ENCODE measurements at regions not wholly inside any gene's neighbourhood (a gene's known extent, or its start where the extent isn't known, plus 50 kb on each side); places are given as distances from the start of the nearest gene placed in this dataset.

DNA sequence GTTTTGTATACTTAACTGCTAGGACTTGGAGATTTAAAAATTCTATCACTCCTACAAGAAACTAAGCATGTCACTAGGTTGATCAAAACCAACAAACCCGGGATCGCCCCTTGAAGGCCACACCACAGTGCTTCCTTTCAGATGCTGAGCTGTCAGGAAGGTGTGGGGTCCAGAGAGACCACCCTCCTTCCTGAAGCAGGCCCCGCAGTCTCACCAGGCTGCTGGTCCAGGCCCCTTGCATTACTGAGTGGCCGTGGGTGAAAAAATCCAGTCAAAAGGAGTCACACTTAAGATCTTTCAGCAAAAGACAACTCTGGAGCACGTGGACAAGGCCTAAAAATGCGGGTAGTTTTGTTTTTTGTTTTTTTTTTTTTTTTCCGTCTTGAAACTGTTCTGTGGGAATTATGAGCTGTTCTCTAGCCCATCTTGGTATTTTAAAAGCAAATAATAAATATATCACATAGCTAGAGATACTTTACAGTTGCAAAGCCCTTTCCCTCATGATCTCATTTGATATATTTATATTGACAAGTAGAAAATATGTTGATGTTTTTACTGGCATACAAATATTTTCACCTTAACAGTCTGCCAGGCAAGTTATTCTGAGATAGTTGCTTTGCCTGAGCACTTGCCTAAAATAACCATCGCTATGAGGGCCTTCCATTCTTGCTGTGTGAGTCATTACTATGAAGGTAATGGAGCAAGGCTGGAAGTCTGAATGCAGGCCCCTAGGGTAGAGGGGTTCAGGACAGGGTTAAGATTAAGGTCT, 73.1 kb upstream of the EDEM3 start:
- TF ChIP-seq, protein P1, sequence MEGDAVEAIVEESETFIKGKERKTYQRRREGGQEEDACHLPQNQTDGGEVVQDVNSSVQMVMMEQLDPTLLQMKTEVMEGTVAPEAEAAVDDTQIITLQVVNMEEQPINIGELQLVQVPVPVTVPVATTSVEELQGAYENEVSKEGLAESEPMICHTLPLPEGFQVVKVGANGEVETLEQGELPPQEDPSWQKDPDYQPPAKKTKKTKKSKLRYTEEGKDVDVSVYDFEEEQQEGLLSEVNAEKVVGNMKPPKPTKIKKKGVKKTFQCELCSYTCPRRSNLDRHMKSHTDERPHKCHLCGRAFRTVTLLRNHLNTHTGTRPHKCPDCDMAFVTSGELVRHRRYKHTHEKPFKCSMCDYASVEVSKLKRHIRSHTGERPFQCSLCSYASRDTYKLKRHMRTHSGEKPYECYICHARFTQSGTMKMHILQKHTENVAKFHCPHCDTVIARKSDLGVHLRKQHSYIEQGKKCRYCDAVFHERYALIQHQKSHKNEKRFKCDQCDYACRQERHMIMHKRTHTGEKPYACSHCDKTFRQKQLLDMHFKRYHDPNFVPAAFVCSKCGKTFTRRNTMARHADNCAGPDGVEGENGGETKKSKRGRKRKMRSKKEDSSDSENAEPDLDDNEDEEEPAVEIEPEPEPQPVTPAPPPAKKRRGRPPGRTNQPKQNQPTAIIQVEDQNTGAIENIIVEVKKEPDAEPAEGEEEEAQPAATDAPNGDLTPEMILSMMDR (conservative IDR thresholded peaks at IDR 0.05): no peak
- Mint-ChIP-seq H3K4me1 (no peaks in the 10 kb centered on the region), H3K27me3 (ENCODE audit: low read depth) (no peaks in the 10 kb centered on the region), H3K27ac (ENCODE audit: unreplicated experiment) (no peak overlapping the region), H3K4me3 (no peak overlapping the region), H3K36me3 (ENCODE audit: low read depth) (no peaks in the 10 kb centered on the region), H3K9me3 (no peaks in the 10 kb centered on the region)
- DNase-seq (ENCODE audit: low read depth, low spot score): no peak

DNA sequence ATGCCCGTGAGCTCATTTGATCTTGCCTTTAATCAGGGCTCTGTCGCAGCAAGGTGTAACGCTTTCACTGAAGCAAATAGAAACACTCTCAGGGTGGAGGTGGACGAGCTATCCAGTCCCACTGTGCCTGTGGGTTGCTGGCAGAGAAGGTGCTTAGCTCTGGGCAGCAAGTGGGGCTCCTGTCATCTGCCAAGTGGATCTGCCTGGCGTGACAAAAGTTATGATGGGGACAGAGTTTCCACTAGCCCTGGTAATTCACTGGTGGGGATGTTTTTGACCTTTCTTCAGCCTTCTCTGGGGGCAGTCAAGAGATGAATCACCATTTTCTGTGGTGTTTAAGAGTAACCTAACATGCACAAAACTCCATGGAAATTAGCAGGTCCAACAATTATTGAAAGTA, 71.3 kb upstream of the EDEM3 start:
- Mint-ChIP-seq H3K36me3 (ENCODE audit: low read depth) (no peaks in the 10 kb centered on the region), H3K27me3 (ENCODE audit: low read depth) (no peaks in the 10 kb centered on the region), H3K4me1 (no peaks in the 10 kb centered on the region), H3K9me3 (no peaks in the 10 kb centered on the region), H3K27ac (ENCODE audit: unreplicated experiment) (no peak overlapping the region), H3K4me3 (no peak overlapping the region)
- DNase-seq (ENCODE audit: low read depth, low spot score): no peak
- TF ChIP-seq, protein P1 (conservative IDR thresholded peaks at IDR 0.05): no peak

DNA sequence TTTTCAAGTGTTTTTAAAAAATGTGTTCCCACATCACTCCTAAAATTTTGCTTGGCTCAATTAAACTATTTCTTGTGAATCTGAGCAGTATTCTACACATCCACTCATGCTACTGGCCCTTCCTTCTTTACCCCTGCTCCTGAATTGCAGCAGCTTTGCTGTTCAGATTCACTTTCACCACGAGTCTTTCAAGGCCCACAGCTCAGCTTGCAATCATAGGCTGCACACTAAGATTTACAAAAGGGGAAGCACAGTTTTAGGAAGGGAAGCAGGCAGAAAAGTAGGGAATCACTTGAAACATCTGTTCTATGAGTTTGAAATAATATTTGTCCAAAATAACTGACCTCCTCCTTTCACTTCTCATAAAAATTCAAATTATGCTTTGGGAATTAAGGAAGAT, 70.9 kb upstream of the EDEM3 start:
- Mint-ChIP-seq H3K4me3 (no peak overlapping the region), H3K36me3 (ENCODE audit: low read depth) (no peaks in the 10 kb centered on the region), H3K27ac (ENCODE audit: unreplicated experiment) (no peak overlapping the region), H3K4me1 (no peaks in the 10 kb centered on the region), H3K9me3 (no peaks in the 10 kb centered on the region), H3K27me3 (ENCODE audit: low read depth) (no peaks in the 10 kb centered on the region)
- no peak for DNase-seq (ENCODE audit: low read depth, low spot score)
- TF ChIP-seq, protein P1 (conservative IDR thresholded peaks at IDR 0.05): no peak

DNA sequence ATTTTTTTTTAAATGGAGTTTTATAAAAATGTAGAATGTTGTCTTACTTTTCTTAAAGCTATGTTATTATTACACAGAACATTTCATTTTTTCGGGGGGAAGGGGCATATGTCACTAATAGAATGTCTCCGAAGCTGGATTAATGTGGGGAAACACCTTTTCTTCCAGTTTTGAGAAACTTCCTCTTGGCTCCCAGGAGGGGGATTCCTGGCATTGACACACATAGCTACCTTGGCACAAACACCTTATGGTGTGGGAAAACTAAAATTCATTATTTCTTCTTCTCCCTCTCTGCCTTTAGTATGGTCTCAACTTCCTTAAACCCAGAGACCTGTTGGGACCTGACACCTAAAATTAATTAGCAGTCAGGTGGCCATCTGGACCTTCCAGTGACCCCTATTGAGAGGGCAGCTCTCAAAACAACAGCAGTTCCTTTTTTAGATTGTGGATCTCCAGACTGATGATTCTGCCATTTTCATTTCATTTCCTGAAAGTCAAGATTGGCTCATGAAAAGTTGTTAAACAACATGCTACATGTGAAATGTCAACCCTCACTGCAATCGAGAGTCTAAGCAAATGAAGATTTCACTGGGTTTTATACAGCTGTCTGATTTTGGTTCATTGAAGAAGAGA, 70.1 kb upstream of the EDEM3 start:
- Mint-ChIP-seq H3K36me3 (ENCODE audit: low read depth) (no peaks in the 10 kb centered on the region), H3K27ac (ENCODE audit: unreplicated experiment) (no peak overlapping the region), H3K4me3 (no peak overlapping the region), H3K27me3 (ENCODE audit: low read depth) (no peaks in the 10 kb centered on the region), H3K9me3 (no peaks in the 10 kb centered on the region), H3K4me1 (no peaks in the 10 kb centered on the region)
- TF ChIP-seq, protein P1 (conservative IDR thresholded peaks at IDR 0.05): no peak
- no peak for DNase-seq (ENCODE audit: low read depth, low spot score)

DNA sequence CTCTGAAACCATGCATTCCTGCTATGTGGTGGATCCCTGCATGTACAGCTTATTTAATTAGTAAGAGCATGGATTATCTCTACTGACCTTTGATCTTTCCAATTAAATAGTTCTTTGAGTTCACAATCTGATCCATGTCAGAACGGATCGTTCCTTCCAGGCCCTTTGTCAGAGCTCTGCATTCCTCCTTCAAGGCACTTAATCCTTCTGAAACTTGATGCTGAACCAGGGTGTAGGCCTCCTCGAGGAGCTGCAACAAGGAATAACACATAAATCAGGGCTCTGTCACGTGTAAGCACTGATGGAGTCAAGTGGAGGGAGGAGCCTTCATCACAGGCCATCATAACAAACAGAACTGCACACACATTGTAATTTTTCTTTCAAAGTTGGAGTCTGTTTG, 68.4 kb upstream of the EDEM3 start:
- Mint-ChIP-seq H3K9me3 (peaks cover 4% of the 10 kb centered on the region), H3K4me3 (no peak overlapping the region), H3K4me1 (no peaks in the 10 kb centered on the region), H3K27ac (ENCODE audit: unreplicated experiment) (no peak overlapping the region), H3K36me3 (ENCODE audit: low read depth) (no peaks in the 10 kb centered on the region), H3K27me3 (ENCODE audit: low read depth) (no peaks in the 10 kb centered on the region)
- DNase-seq (ENCODE audit: low read depth, low spot score): no peak
- TF ChIP-seq, protein P1 (conservative IDR thresholded peaks at IDR 0.05): no peak
